ENCODE measurements at regions not wholly inside any gene's neighbourhood (a gene's known extent, or its start where the extent isn't known, plus 50 kb on each side); places are given as distances from the start of the nearest gene placed in this dataset.

DNA sequence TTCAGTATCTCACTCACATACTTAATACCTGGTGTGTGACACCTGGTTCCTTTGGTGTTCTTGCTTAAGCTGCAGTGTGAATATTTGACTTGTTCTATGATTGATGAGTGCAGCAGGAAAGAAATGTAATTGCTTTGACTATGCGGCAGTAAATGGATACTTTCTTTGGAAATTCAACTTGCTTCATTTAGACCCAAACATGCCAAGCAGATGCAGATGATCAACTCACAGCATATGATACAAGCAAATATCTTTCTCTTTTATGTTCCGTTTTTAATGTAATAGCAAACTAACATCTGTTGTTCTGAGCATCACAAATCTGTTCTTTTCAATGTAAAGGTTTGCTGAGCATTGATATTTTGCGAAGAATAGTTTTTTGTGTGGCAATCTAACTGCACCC is 549.5 kb downstream of the C4orf33 start:
- H3K27me3 ChIP-seq = no peaks in the 10 kb centered on the region
- H3K27ac ChIP-seq = no peak overlapping the region
- no peaks in the 10 kb centered on the region for H3K4me1 ChIP-seq
- H3K4me3 ChIP-seq = no peak overlapping the region
- H3K9me3 ChIP-seq = no peaks in the 10 kb centered on the region
- no peak for DNase-seq
- whole genome bisulfite sequencing, 2 donors = 83 to 89% methylated on average over 3 of the region's 3 CpGs
- no peaks in the 10 kb centered on the region for H3K36me3 ChIP-seq (ENCODE audit: low read depth, missing control alignments)
- TF ChIP-seq POLR2A (IDR thresholded peaks at IDR 0.05) = no peak
- TF ChIP-seq, protein P1, sequence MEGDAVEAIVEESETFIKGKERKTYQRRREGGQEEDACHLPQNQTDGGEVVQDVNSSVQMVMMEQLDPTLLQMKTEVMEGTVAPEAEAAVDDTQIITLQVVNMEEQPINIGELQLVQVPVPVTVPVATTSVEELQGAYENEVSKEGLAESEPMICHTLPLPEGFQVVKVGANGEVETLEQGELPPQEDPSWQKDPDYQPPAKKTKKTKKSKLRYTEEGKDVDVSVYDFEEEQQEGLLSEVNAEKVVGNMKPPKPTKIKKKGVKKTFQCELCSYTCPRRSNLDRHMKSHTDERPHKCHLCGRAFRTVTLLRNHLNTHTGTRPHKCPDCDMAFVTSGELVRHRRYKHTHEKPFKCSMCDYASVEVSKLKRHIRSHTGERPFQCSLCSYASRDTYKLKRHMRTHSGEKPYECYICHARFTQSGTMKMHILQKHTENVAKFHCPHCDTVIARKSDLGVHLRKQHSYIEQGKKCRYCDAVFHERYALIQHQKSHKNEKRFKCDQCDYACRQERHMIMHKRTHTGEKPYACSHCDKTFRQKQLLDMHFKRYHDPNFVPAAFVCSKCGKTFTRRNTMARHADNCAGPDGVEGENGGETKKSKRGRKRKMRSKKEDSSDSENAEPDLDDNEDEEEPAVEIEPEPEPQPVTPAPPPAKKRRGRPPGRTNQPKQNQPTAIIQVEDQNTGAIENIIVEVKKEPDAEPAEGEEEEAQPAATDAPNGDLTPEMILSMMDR (IDR thresholded peaks at IDR 0.05) = no peak
- intact Hi-C loops (cut with DNase I; ENCODE audit: low total_unique reads) = no loop called here

DNA sequence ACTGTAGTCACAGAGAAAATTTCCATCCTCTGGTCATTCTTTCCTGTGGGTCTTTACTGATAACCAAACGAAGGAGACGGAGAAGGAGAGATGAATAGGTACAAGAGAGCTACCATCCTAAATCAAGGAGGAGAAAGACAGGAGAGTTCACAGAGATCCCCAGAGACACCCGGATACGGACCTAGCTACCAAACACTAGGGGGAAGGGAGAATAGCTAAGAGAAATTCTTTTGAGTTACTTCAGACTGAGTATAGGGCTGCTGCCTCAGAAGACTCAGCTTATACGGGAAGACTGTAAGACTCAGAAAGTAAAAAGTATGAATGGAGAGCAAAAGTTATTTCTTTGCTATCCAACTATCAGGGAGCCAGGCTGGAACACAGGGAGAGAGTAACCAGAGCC is 572.1 kb downstream of the C4orf33 start:
- Histone ChIP-seq H3K4me1 (no peaks in the 10 kb centered on the region), H3K27ac (no peak overlapping the region), H3K4me3 (no peak overlapping the region), H3K36me3 (ENCODE audit: low read depth, missing control alignments) (no peaks in the 10 kb centered on the region), H3K9me3 (no peaks in the 10 kb centered on the region), H3K27me3 (no peaks in the 10 kb centered on the region)
- 62 to 72% methylated on average over 5 of the region's 5 CpGs for WGBS, 2 donors
- intact Hi-C loops (cut with DNase I; ENCODE audit: low total_unique reads) = no loop called here
- DNase-seq = no peak
- no peak for TF ChIP-seq POLR2A (IDR thresholded peaks at IDR 0.05)
- TF ChIP-seq, protein P1 (IDR thresholded peaks at IDR 0.05) = no peak

- no peak overlapping the region for H3K4me3 ChIP-seq
- no peaks in the 10 kb centered on the region for H3K36me3 ChIP-seq (ENCODE audit: low read depth, missing control alignments)
- no peak for DNase-seq
- H3K9me3 ChIP-seq = no peaks in the 10 kb centered on the region
- H3K4me1 ChIP-seq = no peaks in the 10 kb centered on the region
- intact Hi-C loops (cut with DNase I; ENCODE audit: low total_unique reads) = no loop called here
- no peaks in the 10 kb centered on the region for H3K27me3 ChIP-seq
- TF ChIP-seq POLR2A (IDR thresholded peaks at IDR 0.05) = no peak
- TF ChIP-seq, protein P1 (IDR thresholded peaks at IDR 0.05) = no peak
- no peak overlapping the region for H3K27ac ChIP-seq
Observed at GRCh38 chr4:129672941-129673340, 577.0 kb downstream of the C4orf33 start.

DNA sequence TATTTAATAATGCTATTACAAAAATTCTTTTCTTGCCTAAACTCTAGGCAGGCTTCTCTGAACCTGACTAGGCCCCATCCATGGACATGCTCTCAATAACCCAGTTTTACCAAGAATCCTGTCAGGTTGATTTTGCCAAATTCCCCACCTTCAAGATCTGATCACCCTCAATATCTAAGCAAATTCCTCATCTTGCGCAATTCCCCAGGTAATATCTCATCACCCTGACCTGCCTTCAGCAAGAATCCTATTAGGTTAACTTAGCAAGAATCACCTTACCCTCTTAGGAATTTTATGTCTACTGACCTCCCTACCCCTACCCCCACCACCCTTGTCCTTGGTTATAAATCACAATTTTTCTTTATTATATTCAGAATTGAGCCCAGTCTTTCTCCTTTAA is 579.1 kb downstream of the C4orf33 start:
- TF ChIP-seq, protein P1 (IDR thresholded peaks at IDR 0.05) = no peak
- TF ChIP-seq POLR2A (IDR thresholded peaks at IDR 0.05) = no peak
- Histone ChIP-seq H3K4me3 (no peak overlapping the region), H3K27me3 (no peaks in the 10 kb centered on the region), H3K27ac (no peak overlapping the region), H3K4me1 (no peaks in the 10 kb centered on the region), H3K36me3 (ENCODE audit: low read depth, missing control alignments) (no peaks in the 10 kb centered on the region), H3K9me3 (no peaks in the 10 kb centered on the region)
- no peak for DNase-seq
- 90 to 100% methylated on average over 1 of the region's 1 CpG for WGBS, 2 donors
- intact Hi-C loops (cut with DNase I; ENCODE audit: low total_unique reads) = no loop called here

DNA sequence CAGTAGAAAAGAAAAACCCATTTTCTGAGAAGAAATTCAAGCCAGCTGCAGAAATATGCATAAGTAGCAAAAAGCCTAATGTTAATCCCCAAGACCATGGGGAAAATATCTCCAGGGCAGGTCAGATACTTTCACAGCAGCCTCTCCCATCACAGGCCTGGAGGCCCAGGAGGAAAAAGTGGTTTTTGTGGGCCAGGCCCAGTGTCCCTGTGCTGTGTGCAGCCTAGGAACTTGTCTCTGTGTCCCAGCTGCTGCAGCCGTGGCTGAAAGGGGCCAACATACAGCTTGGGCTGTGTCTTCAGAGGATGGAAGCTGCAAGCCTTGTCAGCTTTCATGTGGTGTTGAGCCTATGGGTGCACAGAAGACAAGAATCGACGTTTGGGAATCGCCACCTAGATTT is 581.0 kb downstream of the C4orf33 start:
- Histone ChIP-seq H3K4me1 (no peaks in the 10 kb centered on the region), H3K27ac (no peak overlapping the region), H3K4me3 (no peak overlapping the region), H3K36me3 (ENCODE audit: low read depth, missing control alignments) (no peaks in the 10 kb centered on the region), H3K27me3 (no peaks in the 10 kb centered on the region), H3K9me3 (no peaks in the 10 kb centered on the region)
- intact Hi-C loops (cut with DNase I; ENCODE audit: low total_unique reads) = no loop called here
- DNase-seq = no peak
- 86 to 89% methylated on average over 4 of the region's 4 CpGs for WGBS, 2 donors
- TF ChIP-seq, protein P1 (IDR thresholded peaks at IDR 0.05) = no peak
- TF ChIP-seq POLR2A (IDR thresholded peaks at IDR 0.05) = no peak

Data from testis (tissue), 2 donors.